Esophagus muscularis mucosa (tissue), 4 donors: ENCODE measurements at regions not wholly inside any gene's neighbourhood (a gene's known extent, or its start where the extent isn't known, plus 50 kb on each side); places are given as distances from the start of the nearest gene placed in this dataset.

Experiments
- DNase-seq: peaks from one replicate; pipeline ENCODE4 v3.0.0-alpha.2; 2017; ENCODE audit errors: extremely low spot score
- H3K27ac ChIP-seq, 4 donors: fragments of 200-600 bp; sonication (generic); replicated peaks in 1 of 4; 1 replicate in 3 of 4; 2 replicates in 1 of 4; pipeline ENCODE4 v1.5.1; 2016 to 2019; ENCODE audit warnings: mild to moderate bottlenecking in 1 of 4
- H3K27me3 ChIP-seq, 4 donors: fragments of 200-600 bp; sonication (generic); one replicate each; pipeline versions ENCODE4 v1.5.1 to v1.6.0; 2016 to 2019
- H3K36me3 ChIP-seq, 4 donors: fragments of 200-600 bp; sonication (generic); one replicate each; pipeline ENCODE4 v1.5.1; 2016 to 2019
- H3K4me1 ChIP-seq, 4 donors: fragments of 200-600 bp; sonication (generic); one replicate each; pipeline ENCODE4 v1.5.1; 2016 to 2019
- H3K4me3 ChIP-seq, 4 donors: fragments of 200-600 bp; sonication (generic); 1 replicate in 2 of 4; 2 replicates in 2 of 4; pipeline ENCODE4 v1.5.1; 2016 to 2019; ENCODE audit warnings: mild to moderate bottlenecking in 4 of 4, moderate library complexity in 1 of 4
- H3K9me3 ChIP-seq, 4 donors: fragments of 200-600 bp; sonication (generic); 1 replicate in 3 of 4; 2 replicates in 1 of 4; pipeline ENCODE4 v1.5.1; 2016 to 2019
- CTCF ChIP-seq, 3 experiments: fragments of 200-600 bp in 2 of 3; fragments of 450-650 bp in 1 of 3; sonication (generic) in 2 of 3; IDR thresholded peaks; one replicate each; pipeline ENCODE4 v1.5.1; 2017 to 2019; ENCODE audit warnings: antibody characterized with exemption in 3 of 3, mild to moderate bottlenecking in 2 of 3, moderate library complexity in 1 of 3
- EP300 ChIP-seq: sonication (generic); formaldehyde crosslinking; IDR thresholded peaks from one replicate; pipeline ENCODE4 v1.6.1; 2017; ENCODE audit warnings: antibody characterized with exemption
- POLR2A ChIP-seq: fragments of 450-650 bp; IDR thresholded peaks from one replicate; pipeline ENCODE4 v1.6.1; 2017; ENCODE audit warnings: antibody characterized with exemption, moderate library complexity, mild to moderate bottlenecking, low read depth
- POLR2AphosphoS5 ChIP-seq, 2 donors: sonication (generic); formaldehyde crosslinking; IDR thresholded peaks; one replicate each; pipeline ENCODE4 v1.6.1; 2017; ENCODE audit warnings: antibody characterized with exemption in 2 of 2
- WGBS: methylation state at CpG from one replicate; pipeline ENCODE4 v1.1.5; 2018; 5-methylcytosine and 5-hydroxymethylcytosine counted together
- intact Hi-C: fragments of 100-400 bp; cut with DNase I; formaldehyde crosslinking; loops from one replicate; pipeline ENCODE4 v1.15.1; 2023

- 80% methylated on average over 11 of the region's 12 CpGs for WGBS
- no peak for DNase-seq
- intact Hi-C loops, result no loop called here
- Histone ChIP-seq H3K36me3 (no peaks in the 10 kb centered on the region), H3K4me3 (no peak overlapping the region), H3K27me3 (peaks cover 0 to 41% (median 0%) of the 10 kb centered on the region in 4 donors), H3K9me3 (peaks cover 0 to 24% (median 15%) of the 10 kb centered on the region in 4 donors), H3K4me1 (no peaks in the 10 kb centered on the region), H3K27ac (no peak overlapping the region)
- TF ChIP-seq EP300 (no peak), CTCF (IDR thresholded peaks at IDR 0.05) (no peak), POLR2AphosphoS5 (IDR thresholded peaks at IDR 0.05) (no peak), POLR2A (no peak)
These were observed 1495.9 kb downstream of the BRD1 start for GRCh38 chr22:48331691-48332220.

- 80% methylated on average over 1 of the region's 9 CpGs for WGBS
- Histone ChIP-seq H3K36me3 (no peaks in the 10 kb centered on the region), H3K4me1 (no peaks in the 10 kb centered on the region), H3K4me3 (no peak overlapping the region), H3K9me3 (peaks cover 0 to 24% (median 15%) of the 10 kb centered on the region in 4 donors), H3K27me3 (peaks cover 0 to 36% (median 0%) of the 10 kb centered on the region in 4 donors), H3K27ac (no peak overlapping the region)
- TF ChIP-seq POLR2A (no peak), CTCF (IDR thresholded peaks at IDR 0.05) (no peak), EP300 (no peak), POLR2AphosphoS5 (IDR thresholded peaks at IDR 0.05) (no peak)
- no peak for DNase-seq
- intact Hi-C loops, result no loop called here
These were observed 1496.4 kb downstream of the BRD1 start for GRCh38 chr22:48331266-48331665.

- no peak overlapping the region for H3K4me3 ChIP-seq
- TF ChIP-seq POLR2AphosphoS5 (IDR thresholded peaks at IDR 0.05), result no peak
- TF ChIP-seq POLR2A, result no peak
- TF ChIP-seq EP300, result no peak
- no peak for TF ChIP-seq CTCF (IDR thresholded peaks at IDR 0.05)
- H3K27me3 ChIP-seq, result peaks cover 0 to 12% (median 0%) of the 10 kb centered on the region in 4 donors
- DNase-seq, result no peak
- intact Hi-C loops, result no loop called here
- 84% methylated on average over 11 of the region's 11 CpGs for WGBS
- no peaks in the 10 kb centered on the region for H3K4me1 ChIP-seq
- H3K27ac ChIP-seq, result no peak overlapping the region
- H3K36me3 ChIP-seq, result no peaks in the 10 kb centered on the region
- peaks cover 0 to 33% (median 25%) of the 10 kb centered on the region in 4 donors for H3K9me3 ChIP-seq
These were observed 1500.0 kb downstream of the BRD1 start for GRCh38 chr22:48327721-48328120.

GRCh38 chr22:48323746-48324145 is 1503.9 kb downstream of the BRD1 start:
- TF ChIP-seq POLR2A (no peak), POLR2AphosphoS5 (IDR thresholded peaks at IDR 0.05) (no peak), EP300 (no peak), CTCF (IDR thresholded peaks at IDR 0.05) (no peak)
- intact Hi-C loops, result no loop called here
- 89% methylated on average over 5 of the region's 7 CpGs for WGBS
- no peaks in the 10 kb centered on the region for H3K4me1 ChIP-seq
- H3K9me3 ChIP-seq, result peaks cover 0 to 19% (median 15%) of the 10 kb centered on the region in 4 donors
- peaks cover 0 to 31% (median 0%) of the 10 kb centered on the region in 4 donors for H3K27me3 ChIP-seq
- no peak for DNase-seq
- H3K27ac ChIP-seq, result no peak overlapping the region
- no peak overlapping the region for H3K4me3 ChIP-seq
- H3K36me3 ChIP-seq, result no peaks in the 10 kb centered on the region

GRCh38 chr22:48322907-48323306 is 1504.8 kb downstream of the BRD1 start:
- WGBS, result 92% methylated on average over 2 of the region's 2 CpGs
- no peak for TF ChIP-seq EP300
- H3K27ac ChIP-seq, result no peak overlapping the region
- intact Hi-C loops, result no loop called here
- H3K9me3 ChIP-seq, result peaks cover 0 to 13% (median 10%) of the 10 kb centered on the region in 4 donors
- H3K27me3 ChIP-seq, result peaks cover 0 to 34% (median 0%) of the 10 kb centered on the region in 4 donors
- DNase-seq, result no peak
- H3K4me1 ChIP-seq, result no peaks in the 10 kb centered on the region
- no peak overlapping the region for H3K4me3 ChIP-seq
- H3K36me3 ChIP-seq, result no peaks in the 10 kb centered on the region
